ENCODE measurements at regions not wholly inside any gene's neighbourhood (a gene's known extent, or its start where the extent isn't known, plus 50 kb on each side); places are given as distances from the start of the nearest gene placed in this dataset.

DNA sequence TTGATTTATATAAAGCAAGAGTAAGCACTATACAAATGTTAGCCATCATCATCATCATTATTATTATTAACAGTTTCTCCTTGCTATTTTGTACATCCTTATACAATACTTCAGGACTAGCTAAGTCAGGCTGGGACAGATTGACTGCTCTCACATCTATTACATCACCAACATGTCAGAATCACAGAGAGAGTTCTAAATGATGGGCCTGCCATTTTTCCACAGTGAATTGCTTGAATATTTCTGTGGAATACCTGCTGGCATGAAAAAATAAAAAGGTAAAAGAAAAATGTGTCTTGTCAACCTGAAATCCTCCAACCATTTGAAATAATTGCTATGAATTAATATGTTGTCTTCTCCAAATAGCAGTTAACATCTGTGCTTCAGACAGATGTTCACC is 1311.3 kb downstream of the FAM181B start:
- no peak overlapping the region for H3K27ac ChIP-seq (ENCODE audit: low read depth, low read length)

DNA sequence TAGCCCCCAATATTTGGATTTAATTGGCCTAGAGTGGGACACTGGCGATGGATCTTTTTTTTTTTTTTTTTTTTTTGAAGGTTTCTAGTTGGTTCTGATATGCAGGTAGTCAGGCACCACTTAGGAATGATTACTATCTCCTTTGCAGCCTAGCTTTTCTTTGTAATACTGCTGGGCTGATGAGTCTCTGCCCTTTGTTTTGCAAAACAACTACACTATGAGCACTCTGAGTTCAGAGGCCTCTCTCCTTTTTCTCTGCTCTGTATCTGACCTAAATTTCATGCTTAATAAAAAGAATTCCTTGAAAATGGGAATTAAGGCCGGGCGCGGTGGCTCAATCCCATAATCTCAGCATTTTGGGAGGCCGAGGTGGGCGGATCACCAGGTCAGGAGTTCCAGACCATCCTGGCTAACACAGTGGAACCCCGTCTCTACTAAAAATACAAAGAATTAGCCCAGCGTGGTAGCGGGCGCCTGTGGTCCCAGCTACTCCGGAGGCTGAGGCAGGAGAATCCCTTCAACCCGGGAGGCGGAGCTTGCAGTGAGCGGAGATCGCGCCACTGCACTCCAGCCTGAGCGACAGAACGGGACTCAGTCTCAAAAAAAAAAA is 1312.3 kb downstream of the FAM181B start:
- Histone ChIP-seq H3K9me3 (ENCODE audit: control insufficient read depth, insufficient read depth, low read length) (no peaks in the 10 kb centered on the region), H3K36me3 (ENCODE audit: control insufficient read depth, insufficient read depth, low read length) (no peaks in the 10 kb centered on the region), H3K27ac (ENCODE audit: low read depth, low read length) (no peak overlapping the region), H3K27me3 (ENCODE audit: control insufficient read depth, insufficient read depth, low read length) (no peaks in the 10 kb centered on the region), H3K4me3 (ENCODE audit: low read depth, low read length) (no peak overlapping the region), H3K4me1 (ENCODE audit: control insufficient read depth, insufficient read depth, low read length) (no peaks in the 10 kb centered on the region)
- DNase-seq (ENCODE audit: low read depth in 4 of 6, low spot score in 6 of 6) = no peak
- 95% methylated on average over 10 of the region's 18 CpGs for WGBS (ENCODE audit: insufficient coverage)

More for the DNA sequence above, 1311.3 kb downstream of the FAM181B start:
- H3K4me1 ChIP-seq (ENCODE audit: control insufficient read depth, insufficient read depth, low read length) = no peaks in the 10 kb centered on the region
- no peaks in the 10 kb centered on the region for H3K9me3 ChIP-seq (ENCODE audit: control insufficient read depth, insufficient read depth, low read length)
- no peaks in the 10 kb centered on the region for H3K27me3 ChIP-seq (ENCODE audit: control insufficient read depth, insufficient read depth, low read length)
- peak in 1 of 6 donors; percentile 24 for DNase-seq (ENCODE audit: low read depth in 4 of 6, low spot score in 6 of 6)
- H3K36me3 ChIP-seq (ENCODE audit: control insufficient read depth, insufficient read depth, low read length) = no peaks in the 10 kb centered on the region
- H3K4me3 ChIP-seq (ENCODE audit: low read depth, low read length) = no peak overlapping the region

DNA sequence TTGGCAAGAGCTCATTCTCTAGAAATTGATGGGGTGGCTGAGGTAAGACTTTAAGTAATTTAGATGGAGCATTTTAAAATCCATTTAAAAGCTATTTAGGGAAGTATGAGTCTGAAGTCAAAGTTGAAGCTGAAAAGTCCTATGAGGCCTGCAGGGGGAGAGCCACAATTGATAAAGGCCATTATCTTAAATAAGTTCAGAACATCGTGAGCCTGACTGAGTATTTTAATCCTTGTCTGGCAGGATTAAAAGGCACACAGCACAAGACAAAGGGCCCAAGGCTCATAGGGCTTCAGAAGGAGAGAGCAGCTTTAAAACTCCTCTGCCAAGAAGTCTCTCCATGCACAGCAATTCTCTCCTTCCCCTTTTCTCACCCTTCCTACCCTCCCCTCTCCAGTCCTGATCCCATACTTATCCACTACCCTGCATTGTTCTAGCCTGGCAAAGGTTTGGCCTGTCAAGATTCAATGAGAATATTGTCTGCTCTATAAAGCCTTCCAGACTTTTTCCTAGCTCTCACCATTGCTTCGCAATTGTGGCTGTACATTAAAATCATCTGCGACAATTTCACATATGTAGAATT is 1312.9 kb downstream of the FAM181B start:
- Histone ChIP-seq H3K9me3 (ENCODE audit: control insufficient read depth, insufficient read depth, low read length) (no peaks in the 10 kb centered on the region), H3K4me3 (ENCODE audit: low read depth, low read length) (no peak overlapping the region), H3K4me1 (ENCODE audit: control insufficient read depth, insufficient read depth, low read length) (no peaks in the 10 kb centered on the region), H3K36me3 (ENCODE audit: control insufficient read depth, insufficient read depth, low read length) (no peaks in the 10 kb centered on the region), H3K27me3 (ENCODE audit: control insufficient read depth, insufficient read depth, low read length) (no peaks in the 10 kb centered on the region), H3K27ac (ENCODE audit: low read depth, low read length) (no peak overlapping the region)
- DNase-seq (ENCODE audit: low read depth in 4 of 6, low spot score in 6 of 6) = peak in 2 of 6 donors; percentile 4 to 29
- WGBS (ENCODE audit: insufficient coverage) = 40% methylated on average over 1 of the region's 3 CpGs

DNA sequence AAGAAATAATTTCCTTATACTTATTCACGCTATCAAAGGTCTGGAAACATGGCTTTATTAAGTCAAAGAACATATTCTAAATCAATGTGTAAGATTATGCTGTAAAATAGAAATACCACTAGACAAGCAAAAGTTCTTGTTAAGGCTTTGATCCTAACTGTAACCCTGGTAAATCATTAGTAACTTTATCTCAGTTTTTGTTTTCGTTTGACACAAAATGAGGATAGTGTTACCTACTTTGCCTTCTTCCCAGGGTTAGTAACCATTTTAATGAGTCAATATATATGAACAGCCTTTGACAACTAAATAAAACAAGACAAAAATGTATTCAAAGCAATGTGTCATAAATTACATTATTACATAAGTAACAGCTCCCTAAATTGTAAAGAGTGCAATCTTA is 1336.3 kb downstream of the FAM181B start:
- H3K4me3 ChIP-seq (ENCODE audit: low read depth, low read length) = no peak overlapping the region
- H3K9me3 ChIP-seq (ENCODE audit: control insufficient read depth, insufficient read depth, low read length) = no peaks in the 10 kb centered on the region
- H3K36me3 ChIP-seq (ENCODE audit: control insufficient read depth, insufficient read depth, low read length) = no peaks in the 10 kb centered on the region
- no CpG with 5 or more reads among the region's 2 CpGs for WGBS (ENCODE audit: insufficient coverage)
- no peaks in the 10 kb centered on the region for H3K4me1 ChIP-seq (ENCODE audit: control insufficient read depth, insufficient read depth, low read length)
- no peaks in the 10 kb centered on the region for H3K27me3 ChIP-seq (ENCODE audit: control insufficient read depth, insufficient read depth, low read length)
- no peak for DNase-seq (ENCODE audit: low read depth in 4 of 6, low spot score in 6 of 6)
- no peak overlapping the region for H3K27ac ChIP-seq (ENCODE audit: low read depth, low read length)

DNA sequence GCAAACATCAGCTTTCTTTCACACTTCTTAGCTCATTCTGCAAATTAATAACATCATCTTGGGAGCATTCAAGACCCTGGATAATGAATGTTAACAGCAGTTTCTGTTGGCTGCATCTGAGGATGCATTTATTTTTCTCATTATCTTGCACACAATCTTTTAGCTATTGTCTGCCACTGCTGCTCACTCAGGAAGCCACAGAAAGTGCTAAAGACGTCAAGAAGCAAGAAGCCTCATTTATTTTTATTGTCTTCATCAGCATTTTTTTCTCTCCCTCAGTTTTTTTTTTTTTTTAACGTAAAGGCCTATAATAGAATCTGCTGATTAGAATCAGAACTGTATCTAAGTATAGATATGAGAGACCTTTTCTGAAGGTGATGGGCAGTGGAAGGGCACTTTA is 1339.4 kb downstream of the FAM181B start:
- H3K9me3 ChIP-seq (ENCODE audit: control insufficient read depth, insufficient read depth, low read length) = no peaks in the 10 kb centered on the region
- peak in 3 of 6 donors; percentile 6 to 90 (median 9) for DNase-seq (ENCODE audit: low read depth in 4 of 6, low spot score in 6 of 6)
- no peak overlapping the region for H3K4me3 ChIP-seq (ENCODE audit: low read depth, low read length)
- 43% methylated on average over 1 of the region's 2 CpGs for WGBS (ENCODE audit: insufficient coverage)
- no peaks in the 10 kb centered on the region for H3K36me3 ChIP-seq (ENCODE audit: control insufficient read depth, insufficient read depth, low read length)
- no peaks in the 10 kb centered on the region for H3K27me3 ChIP-seq (ENCODE audit: control insufficient read depth, insufficient read depth, low read length)
- H3K27ac ChIP-seq (ENCODE audit: low read depth, low read length) = no peak overlapping the region
- no peaks in the 10 kb centered on the region for H3K4me1 ChIP-seq (ENCODE audit: control insufficient read depth, insufficient read depth, low read length)

DNA sequence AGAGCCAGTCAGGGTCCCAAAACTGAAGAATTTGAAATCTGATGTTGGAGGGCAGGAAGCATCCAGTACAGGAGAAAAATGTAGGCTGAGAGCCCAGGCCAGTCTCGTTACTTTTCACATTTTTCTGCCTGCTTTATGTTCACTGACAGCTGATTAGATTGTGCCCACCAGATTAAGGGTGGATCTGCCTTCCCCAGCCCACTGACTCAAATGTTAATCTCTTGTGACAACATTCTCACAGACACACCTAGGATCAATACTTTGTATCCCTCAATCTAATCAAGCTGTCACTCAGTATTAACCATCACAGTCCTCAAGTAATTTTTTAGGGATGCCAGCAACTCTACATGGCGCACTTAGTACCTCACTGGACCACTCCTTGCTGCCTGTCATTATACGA is 1345.3 kb downstream of the FAM181B start:
- Histone ChIP-seq H3K9me3 (ENCODE audit: control insufficient read depth, insufficient read depth, low read length) (no peaks in the 10 kb centered on the region), H3K4me1 (ENCODE audit: control insufficient read depth, insufficient read depth, low read length) (no peaks in the 10 kb centered on the region), H3K27me3 (ENCODE audit: control insufficient read depth, insufficient read depth, low read length) (no peaks in the 10 kb centered on the region), H3K36me3 (ENCODE audit: control insufficient read depth, insufficient read depth, low read length) (no peaks in the 10 kb centered on the region), H3K27ac (ENCODE audit: low read depth, low read length) (no peak overlapping the region), H3K4me3 (ENCODE audit: low read depth, low read length) (no peak overlapping the region)
- DNase-seq (ENCODE audit: low read depth in 4 of 6, low spot score in 6 of 6) = no peak
- WGBS (ENCODE audit: insufficient coverage) = 86% methylated on average over 2 of the region's 3 CpGs

DNA sequence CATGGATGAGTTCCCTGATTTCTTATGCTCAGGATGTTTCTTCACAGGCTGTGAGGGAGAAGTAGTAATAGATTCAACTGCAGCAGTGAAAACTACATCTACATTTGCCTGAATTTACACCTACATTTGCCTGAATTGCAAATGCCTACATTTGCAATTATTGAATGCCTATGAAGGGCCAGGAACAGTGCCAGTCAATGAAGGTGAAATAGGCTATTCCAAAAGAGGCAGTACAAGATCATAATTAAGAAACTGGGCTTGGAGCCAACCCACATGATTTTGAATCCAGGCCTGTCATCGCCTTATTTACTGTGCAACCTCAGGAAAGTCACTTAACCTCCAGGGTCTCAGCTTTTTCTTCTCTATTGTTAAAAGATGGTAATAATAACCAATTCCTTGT is 1353.3 kb downstream of the FAM181B start:
- peak in 2 of 6 donors; percentile 58 to 72 for DNase-seq (ENCODE audit: low read depth in 4 of 6, low spot score in 6 of 6)
- no CpG with 5 or more reads among the region's 1 CpG for WGBS (ENCODE audit: insufficient coverage)
- Histone ChIP-seq H3K36me3 (ENCODE audit: control insufficient read depth, insufficient read depth, low read length) (no peaks in the 10 kb centered on the region), H3K27me3 (ENCODE audit: control insufficient read depth, insufficient read depth, low read length) (no peaks in the 10 kb centered on the region), H3K4me3 (ENCODE audit: low read depth, low read length) (no peak overlapping the region), H3K4me1 (ENCODE audit: control insufficient read depth, insufficient read depth, low read length) (no peaks in the 10 kb centered on the region), H3K27ac (ENCODE audit: low read depth, low read length) (no peak overlapping the region), H3K9me3 (ENCODE audit: control insufficient read depth, insufficient read depth, low read length) (no peaks in the 10 kb centered on the region)

DNA sequence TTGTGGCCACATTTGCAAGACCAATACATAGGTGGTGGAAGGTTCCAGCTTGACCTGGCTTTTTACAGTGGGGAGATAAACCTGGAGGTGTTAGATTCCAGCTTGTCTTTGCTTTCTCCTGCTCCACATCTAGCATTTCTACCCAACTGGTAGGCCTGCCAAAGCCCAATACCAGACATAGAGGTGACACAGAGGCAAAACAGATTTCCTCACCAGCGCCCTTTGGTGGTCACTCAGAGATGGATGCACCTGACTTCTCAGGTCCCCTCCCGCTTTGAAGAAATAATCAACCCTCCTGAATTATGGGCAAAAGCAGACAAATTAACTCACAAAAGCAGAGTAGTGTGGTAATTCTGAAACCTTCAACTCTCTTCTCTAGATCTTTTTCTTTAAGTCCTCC is 1356.2 kb downstream of the FAM181B start:
- H3K4me1 ChIP-seq (ENCODE audit: control insufficient read depth, insufficient read depth, low read length) = no peaks in the 10 kb centered on the region
- 100% methylated on average over 1 of the region's 2 CpGs for WGBS (ENCODE audit: insufficient coverage)
- no peaks in the 10 kb centered on the region for H3K27me3 ChIP-seq (ENCODE audit: control insufficient read depth, insufficient read depth, low read length)
- H3K4me3 ChIP-seq (ENCODE audit: low read depth, low read length) = no peak overlapping the region
- no peak for DNase-seq (ENCODE audit: low read depth in 4 of 6, low spot score in 6 of 6)
- peaks cover 3% of the 10 kb centered on the region for H3K9me3 ChIP-seq (ENCODE audit: control insufficient read depth, insufficient read depth, low read length)
- no peak overlapping the region for H3K27ac ChIP-seq (ENCODE audit: low read depth, low read length)
- H3K36me3 ChIP-seq (ENCODE audit: control insufficient read depth, insufficient read depth, low read length) = no peaks in the 10 kb centered on the region

DNA sequence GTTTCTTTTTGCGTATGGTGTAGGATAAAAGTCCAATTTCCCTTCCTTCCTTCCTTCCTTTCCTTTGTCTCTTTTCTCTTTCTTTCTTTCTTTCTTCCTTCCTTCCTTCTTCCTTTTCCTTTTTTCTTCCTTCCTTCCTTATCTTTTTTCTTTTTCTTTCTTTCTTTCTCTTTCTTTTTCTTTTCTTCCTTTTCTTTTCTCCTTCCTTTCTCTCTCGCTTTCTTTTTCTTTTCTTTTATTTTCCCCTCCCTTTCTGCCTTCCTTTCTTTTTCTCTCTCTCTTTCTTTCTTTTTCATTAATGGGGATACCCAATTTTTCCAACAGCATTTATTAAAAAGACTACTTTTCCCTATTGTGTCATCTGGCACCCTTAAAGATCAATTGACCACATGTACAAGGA is 1359.7 kb downstream of the FAM181B start:
- Histone ChIP-seq H3K4me1 (ENCODE audit: control insufficient read depth, insufficient read depth, low read length) (no peaks in the 10 kb centered on the region), H3K27me3 (ENCODE audit: control insufficient read depth, insufficient read depth, low read length) (no peaks in the 10 kb centered on the region)
- 100% methylated on average over 1 of the region's 2 CpGs for WGBS (ENCODE audit: insufficient coverage)

DNA sequence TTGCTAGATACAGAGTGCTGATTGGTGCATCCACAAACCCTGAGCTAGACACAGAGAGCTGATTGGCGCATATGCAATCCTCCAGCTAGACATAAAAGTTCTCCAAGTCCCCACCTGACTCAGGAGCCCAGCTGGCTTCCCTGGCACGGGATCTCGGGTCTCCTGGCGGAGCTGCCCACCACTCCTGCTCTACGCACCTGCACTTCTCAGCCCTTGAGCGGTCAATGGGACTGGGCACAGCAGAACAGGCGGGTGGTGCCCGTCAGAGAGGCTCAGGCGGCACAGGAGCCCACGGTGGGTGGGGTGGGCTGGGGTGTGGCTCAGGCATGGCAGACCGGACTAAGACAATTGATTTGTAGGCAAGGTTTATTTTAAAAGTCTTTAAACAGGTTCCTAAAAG is 1365.5 kb downstream of the FAM181B start:
- no peaks in the 10 kb centered on the region for H3K9me3 ChIP-seq (ENCODE audit: control insufficient read depth, insufficient read depth, low read length)
- 91% methylated on average over 11 of the region's 11 CpGs for WGBS (ENCODE audit: insufficient coverage)
- no peaks in the 10 kb centered on the region for H3K36me3 ChIP-seq (ENCODE audit: control insufficient read depth, insufficient read depth, low read length)
- H3K4me3 ChIP-seq (ENCODE audit: low read depth, low read length) = no peak overlapping the region
- no peaks in the 10 kb centered on the region for H3K4me1 ChIP-seq (ENCODE audit: control insufficient read depth, insufficient read depth, low read length)
- no peak overlapping the region for H3K27ac ChIP-seq (ENCODE audit: low read depth, low read length)
- DNase-seq (ENCODE audit: low read depth in 4 of 6, low spot score in 6 of 6) = no peak
- H3K27me3 ChIP-seq (ENCODE audit: control insufficient read depth, insufficient read depth, low read length) = no peaks in the 10 kb centered on the region

More for the DNA sequence above, 1359.7 kb downstream of the FAM181B start:
- H3K4me3 ChIP-seq (ENCODE audit: low read depth, low read length) = no peak overlapping the region
- no peaks in the 10 kb centered on the region for H3K36me3 ChIP-seq (ENCODE audit: control insufficient read depth, insufficient read depth, low read length)
- H3K9me3 ChIP-seq (ENCODE audit: control insufficient read depth, insufficient read depth, low read length) = peaks cover 3% of the 10 kb centered on the region
- no peak for DNase-seq (ENCODE audit: low read depth in 4 of 6, low spot score in 6 of 6)
- no peak overlapping the region for H3K27ac ChIP-seq (ENCODE audit: low read depth, low read length)

Data from spinal cord (tissue), 9 donors.